Fibroblast of the aortic adventitia (primary cell): ENCODE measurements at regions not wholly inside any gene's neighbourhood (a gene's known extent, or its start where the extent isn't known, plus 50 kb on each side); places are given as distances from the start of the nearest gene placed in this dataset.
A peak's percentile ranks its signal among the peaks of the same experiment; 100 is the strongest.
"Not testable (repeated sequence)": the region's sequence is repeated elsewhere in the genome, so short reads cannot be mapped to it uniquely, and the experiment has no call there.

Experiments used
- DNase-seq: peaks from one replicate; pipeline ENCODE4 v3.0.0-alpha.2; 2010; ENCODE audit warnings: low read depth
- H3K4me3 ChIP-seq: 2 replicates; pipeline ENCODE4 v1.5.1; 2011; ENCODE audit warnings: low read depth, mild to moderate bottlenecking, control low read depth, low read length, moderate library complexity
- CTCF ChIP-seq: IDR thresholded peaks from 2 replicates; pipeline ENCODE4 v1.5.1; 2011; ENCODE audit warnings: mild to moderate bottlenecking, low read length, control low read depth, inconsistent platforms; ENCODE audit not compliant: insufficient read depth

GRCh38 chr9:102461156-102461819, 533.8 kb upstream of the CYLC2 start:
- H3K4me3 ChIP-seq, result no peak overlapping the region
- no peak for TF ChIP-seq CTCF
- DNase-seq, result peak; percentile 2

- no peak overlapping the region for H3K4me3 ChIP-seq
- TF ChIP-seq CTCF, result no peak
- no peak for DNase-seq
Measured at GRCh38 chr9:102459828-102460227, 535.3 kb upstream of the CYLC2 start.

- DNase-seq, result no peak
- no peak for TF ChIP-seq CTCF
- no peak overlapping the region for H3K4me3 ChIP-seq
Measured at GRCh38 chr9:102456562-102456961, 538.6 kb upstream of the CYLC2 start.

- TF ChIP-seq CTCF, result no peak
- no peak overlapping the region for H3K4me3 ChIP-seq
- no peak for DNase-seq
Measured at GRCh38 chr9:102445906-102446305, 549.2 kb upstream of the CYLC2 start.

- TF ChIP-seq CTCF, result no peak
- DNase-seq, result no peak
Measured at GRCh38 chr9:102445181-102445747, 549.9 kb upstream of the CYLC2 start.

GRCh38 chr9:102439583-102439982, 555.5 kb upstream of the CYLC2 start:
- H3K4me3 ChIP-seq, result no peak overlapping the region
- no peak for DNase-seq
- TF ChIP-seq CTCF, result no peak

More at GRCh38 chr9:102445181-102445747, 549.9 kb upstream of the CYLC2 start:
- H3K4me3 ChIP-seq, result no peak overlapping the region

- not testable (repeated sequence) for DNase-seq, H3K4me3 ChIP-seq
Measured at GRCh38 chr9:102436599-102436998, 558.5 kb upstream of the CYLC2 start.
